ENCODE measurements at regions not wholly inside any gene's neighbourhood (a gene's known extent, or its start where the extent isn't known, plus 50 kb on each side); places are given as distances from the start of the nearest gene placed in this dataset.
"Not testable (repeated sequence)": the region's sequence is repeated elsewhere in the genome, so short reads cannot be mapped to it uniquely, and the experiment has no call there.

GRCh38 chr2:194553980-194554379 is 1103.0 kb upstream of the SLC39A10 start:
- no peak for DNase-seq (ENCODE audit: low read depth in 2 of 2)

GRCh38 chr2:194550702-194551101 is 1106.3 kb upstream of the SLC39A10 start:
- no peak for DNase-seq (ENCODE audit: low read depth in 2 of 2)

GRCh38 chr2:194549387-194549786 is 1107.6 kb upstream of the SLC39A10 start:
- DNase-seq (ENCODE audit: low read depth in 2 of 2), result no peak

- peak in 1 of 2 donors; percentile 17 for DNase-seq (ENCODE audit: low read depth in 2 of 2)
Measured at GRCh38 chr2:194545978-194546377, 1111.0 kb upstream of the SLC39A10 start.

- no peak for DNase-seq (ENCODE audit: low read depth in 2 of 2)
Measured at GRCh38 chr2:194539425-194539824, 1117.6 kb upstream of the SLC39A10 start.

- no peak for DNase-seq (ENCODE audit: low read depth in 2 of 2)
Measured at GRCh38 chr2:194526121-194526520, 1130.9 kb upstream of the SLC39A10 start.

- no peak for DNase-seq (ENCODE audit: low read depth in 2 of 2)
Measured at GRCh38 chr2:194514281-194514680, 1142.7 kb upstream of the SLC39A10 start.

- not testable (repeated sequence) for DNase-seq (ENCODE audit: low read depth in 2 of 2)
Measured at GRCh38 chr2:194511070-194511469, 1146.0 kb upstream of the SLC39A10 start.

GRCh38 chr2:194504876-194505275 is 1152.2 kb upstream of the SLC39A10 start:
- DNase-seq (ENCODE audit: low read depth in 2 of 2), result not testable (repeated sequence)

GRCh38 chr2:194495046-194495445 is 1162.0 kb upstream of the SLC39A10 start:
- no peak for DNase-seq (ENCODE audit: low read depth in 2 of 2)

GRCh38 chr2:194494401-194494800 is 1162.6 kb upstream of the SLC39A10 start:
- no peak for DNase-seq (ENCODE audit: low read depth in 2 of 2)

- DNase-seq (ENCODE audit: low read depth in 2 of 2), result no peak
Measured at GRCh38 chr2:194491409-194492115, 1165.5 kb upstream of the SLC39A10 start.

GRCh38 chr2:194486326-194486725 is 1170.7 kb upstream of the SLC39A10 start:
- DNase-seq (ENCODE audit: low read depth in 2 of 2), result no peak

GRCh38 chr2:194483041-194483440 is 1174.0 kb upstream of the SLC39A10 start:
- no peak for DNase-seq (ENCODE audit: low read depth in 2 of 2)

- DNase-seq (ENCODE audit: low read depth in 2 of 2), result no peak
Measured at GRCh38 chr2:194465641-194466040, 1191.4 kb upstream of the SLC39A10 start.

- DNase-seq (ENCODE audit: low read depth in 2 of 2), result no peak
Measured at GRCh38 chr2:194464964-194465638, 1191.9 kb upstream of the SLC39A10 start.

GRCh38 chr2:194462883-194463282 is 1194.1 kb upstream of the SLC39A10 start:
- DNase-seq (ENCODE audit: low read depth in 2 of 2), result not testable (repeated sequence)

GRCh38 chr2:194455358-194455757 is 1201.7 kb upstream of the SLC39A10 start:
- no peak for DNase-seq (ENCODE audit: low read depth in 2 of 2)

GRCh38 chr2:194452504-194452903 is 1204.5 kb upstream of the SLC39A10 start:
- no peak for DNase-seq (ENCODE audit: low read depth in 2 of 2)

GRCh38 chr2:194445226-194445625 is 1211.8 kb upstream of the SLC39A10 start:
- no peak for DNase-seq (ENCODE audit: low read depth in 2 of 2)

- DNase-seq (ENCODE audit: low read depth in 2 of 2), result no peak
Measured at GRCh38 chr2:194443926-194444325, 1213.1 kb upstream of the SLC39A10 start.

- no peak for DNase-seq (ENCODE audit: low read depth in 2 of 2)
Measured at GRCh38 chr2:194424683-194425209, 1232.3 kb upstream of the SLC39A10 start.

- DNase-seq (ENCODE audit: low read depth in 2 of 2), result no peak
Measured at GRCh38 chr2:194411221-194411620, 1245.8 kb upstream of the SLC39A10 start.

All from dermis microvascular lymphatic vessel endothelial cell (primary cell).